H9 (cell line): ENCODE measurements at regions not wholly inside any gene's neighbourhood (a gene's known extent, or its start where the extent isn't known, plus 50 kb on each side); places are given as distances from the start of the nearest gene placed in this dataset.

ENCODE experiments used
- DNase-seq: peaks from one replicate; pipeline ENCODE4 v3.0.0-alpha.2; 2017
- H2AFZ ChIP-seq: one replicate; pipeline ENCODE4 v1.6.1; 2013; ENCODE audit warnings: mild to moderate bottlenecking, low read length, control low read depth, moderate library complexity
- H2AK5ac ChIP-seq: 2 replicates; pipeline ENCODE4 v1.6.1; 2013; ENCODE audit warnings: low read length, control low read depth, mixed read lengths; ENCODE audit not compliant: insufficient read length
- H2BK120ac ChIP-seq: one replicate; pipeline ENCODE4 v1.6.1; 2013; ENCODE audit warnings: low read depth, mild to moderate bottlenecking, low read length, control low read depth, inconsistent platforms; ENCODE audit not compliant: poor library complexity, severe bottlenecking
- H2BK12ac ChIP-seq: 2 replicates; pipeline ENCODE4 v1.6.1; 2013; ENCODE audit warnings: low read length, control low read depth, mixed read lengths, low read depth; ENCODE audit not compliant: insufficient read length
- H2BK15ac ChIP-seq: 2 replicates; pipeline ENCODE4 v1.6.1; 2013; ENCODE audit warnings: low read depth, low read length, control low read depth
- H2BK20ac ChIP-seq: one replicate; pipeline ENCODE4 v1.6.1; 2013; ENCODE audit warnings: low read depth, mild to moderate bottlenecking, low read length, control low read depth, inconsistent platforms; ENCODE audit not compliant: poor library complexity, severe bottlenecking
- H2BK5ac ChIP-seq: 2 replicates; pipeline ENCODE4 v1.6.1; 2013; ENCODE audit warnings: low read length, control low read depth, mixed read lengths; ENCODE audit not compliant: insufficient read length
- H3K14ac ChIP-seq: 2 replicates; pipeline ENCODE4 v1.6.1; 2013; ENCODE audit warnings: low read length, control low read depth; ENCODE audit not compliant: insufficient read depth
- H3K18ac ChIP-seq: 2 replicates; pipeline ENCODE4 v1.6.1; 2013; ENCODE audit warnings: low read depth, mild to moderate bottlenecking, mixed read lengths, low read length, control low read depth; ENCODE audit not compliant: insufficient read length
- H3K23ac ChIP-seq: 2 replicates; pipeline ENCODE4 v1.6.1; 2013; ENCODE audit warnings: low read length, control low read depth, mixed read lengths, low read depth; ENCODE audit not compliant: insufficient read length
- H3K23me2 ChIP-seq: 2 replicates; pipeline ENCODE4 v1.6.1; 2013; ENCODE audit warnings: low read depth, mild to moderate bottlenecking, mixed read lengths, low read length, control low read depth; ENCODE audit not compliant: insufficient read length, poor library complexity, severe bottlenecking
- H3K27ac ChIP-seq: 2 replicates; pipeline ENCODE4 v1.5.1; 2013; ENCODE audit warnings: low read length, control low read depth, mixed read lengths, low read depth; ENCODE audit not compliant: insufficient read length
- H3K27me3 ChIP-seq: 2 replicates; pipeline ENCODE4 v1.6.1; 2013; ENCODE audit warnings: low read length, control low read depth, inconsistent platforms; ENCODE audit not compliant: insufficient read depth
- H3K4ac ChIP-seq: 2 replicates; pipeline ENCODE4 v1.6.1; 2013; ENCODE audit warnings: low read depth, mild to moderate bottlenecking, control low read depth, inconsistent platforms, low read length, moderate library complexity
- H3K4me1 ChIP-seq: 2 replicates; pipeline ENCODE4 v1.6.1; 2013; ENCODE audit warnings: low read length, control low read depth, inconsistent platforms; ENCODE audit not compliant: insufficient read depth
- H3K4me2 ChIP-seq: 2 replicates; pipeline ENCODE4 v1.6.1; 2013; ENCODE audit warnings: low read length, control low read depth, mixed read lengths; ENCODE audit not compliant: insufficient read length, insufficient read depth
- H3K56ac ChIP-seq: 2 replicates; pipeline ENCODE4 v1.6.1; 2013; ENCODE audit warnings: low read depth, mild to moderate bottlenecking, mixed read lengths, low read length, control low read depth; ENCODE audit not compliant: insufficient read length
- H3K79me1 ChIP-seq: 2 replicates; pipeline ENCODE4 v1.6.1; 2013; ENCODE audit warnings: low read depth, mild to moderate bottlenecking, moderate library complexity, low read length, control low read depth, inconsistent platforms; ENCODE audit not compliant: insufficient read depth, poor library complexity, severe bottlenecking
- H3K79me2 ChIP-seq: 2 replicates; pipeline ENCODE4 v1.6.1; 2013; ENCODE audit warnings: low read length, control low read depth, inconsistent platforms; ENCODE audit not compliant: insufficient read depth
- H3K9ac ChIP-seq: 2 replicates; pipeline ENCODE4 v1.6.1; 2013; ENCODE audit warnings: low read length, control low read depth, mixed read lengths; ENCODE audit not compliant: insufficient read length; ENCODE audit errors: extremely low read depth
- H3K9me3 ChIP-seq: one replicate; pipeline ENCODE4 v1.6.1; 2013; ENCODE audit warnings: low read depth, low read length, inconsistent platforms; ENCODE audit not compliant: control insufficient read depth
- H3T11ph ChIP-seq: one replicate; pipeline ENCODE4 v1.6.1; 2013; ENCODE audit warnings: mild to moderate bottlenecking, low read length, control low read depth, inconsistent platforms
- H4K20me1 ChIP-seq: one replicate; pipeline ENCODE4 v1.6.1; 2013; ENCODE audit not compliant: control insufficient read depth, insufficient read length, insufficient read depth
- H4K5ac ChIP-seq: 2 replicates; pipeline ENCODE4 v1.6.1; 2013; ENCODE audit warnings: low read depth, mild to moderate bottlenecking, mixed read lengths, low read length, control low read depth; ENCODE audit not compliant: insufficient read length
- H4K8ac ChIP-seq: replicated peaks from 2 replicates; pipeline ENCODE4 v1.6.1; 2013; ENCODE audit warnings: low read length, control low read depth, mixed read lengths, low read depth; ENCODE audit not compliant: insufficient read length
- H4K91ac ChIP-seq: 2 replicates; pipeline ENCODE4 v1.6.1; 2013; ENCODE audit warnings: low read depth, mild to moderate bottlenecking, moderate library complexity, mixed read lengths, low read length, control low read depth; ENCODE audit not compliant: insufficient read length
- H3K27ac Mint-ChIP-seq, 3 experiments: 2 replicates in 2 of 3; 3 replicates in 1 of 3; pipeline ENCODE4 v1.8.0; 2020 to 2021; ENCODE audit warnings: mixed read lengths in 3 of 3, mild to moderate bottlenecking in 1 of 3, moderate library complexity in 1 of 3
- H3K27me3 Mint-ChIP-seq: 2 replicates; pipeline ENCODE4 v1.8.0; 2021; ENCODE audit warnings: low read depth, mild to moderate bottlenecking, moderate library complexity, mixed read lengths
- H3K36me3 Mint-ChIP-seq, 3 experiments: 2 replicates in 2 of 3; 3 replicates in 1 of 3; pipeline ENCODE4 v1.8.0; 2020 to 2021; ENCODE audit warnings: low read depth in 3 of 3, mixed read lengths in 3 of 3; ENCODE audit not compliant: insufficient read depth in 1 of 3
- H3K4me1 Mint-ChIP-seq, 2 experiments: 2 replicates each; pipeline ENCODE4 v1.8.0; 2020; ENCODE audit warnings: mixed read lengths in 2 of 2
- H3K4me3 Mint-ChIP-seq, 2 experiments: 2 replicates in 1 of 2; 3 replicates in 1 of 2; pipeline ENCODE4 v1.8.0; 2020 to 2021; ENCODE audit warnings: mild to moderate bottlenecking in 2 of 2, mixed read lengths in 2 of 2, moderate library complexity in 1 of 2
- H3K9me3 Mint-ChIP-seq, 2 experiments: 2 replicates in 1 of 2; 3 replicates in 1 of 2; pipeline ENCODE4 v1.8.0; 2020; ENCODE audit warnings: mild to moderate bottlenecking in 2 of 2, mixed read lengths in 2 of 2, moderate library complexity in 1 of 2
- TF ChIP-seq, protein P1 (sequence below): fragments of 200-600 bp; sonication (generic); conservative IDR thresholded peaks from 3 replicates; pipeline ENCODE4 v1.8.0; 2021; ENCODE audit warnings: antibody characterized with exemption, mild to moderate bottlenecking

DNA sequence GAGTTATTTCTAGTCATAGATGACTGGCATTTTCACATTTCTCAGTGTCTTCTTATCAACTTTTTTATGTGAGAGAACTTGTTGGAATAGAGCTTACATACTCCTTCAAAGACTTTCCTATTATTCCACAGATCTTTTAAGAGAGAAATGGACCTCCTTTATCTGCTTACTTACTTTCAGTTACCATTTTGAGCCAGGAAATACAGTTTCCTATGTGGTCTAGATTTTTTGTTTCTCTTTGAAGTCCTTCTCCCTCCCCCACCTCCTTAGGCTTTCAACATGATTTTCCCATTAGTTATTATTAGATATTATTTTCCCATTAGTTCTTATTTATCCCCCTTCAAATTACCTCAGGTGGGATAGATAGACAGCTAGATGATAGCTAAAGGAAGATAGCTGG, 289.1 kb upstream of the ITGA1 start:
- no peak for DNase-seq
- H3K56ac ChIP-seq = no peak overlapping the region
- no peak overlapping the region for H2BK5ac ChIP-seq
- H2BK120ac ChIP-seq = no peak overlapping the region
- H3K27ac Mint-ChIP-seq = no peak overlapping the region
- H2BK15ac ChIP-seq = no peak overlapping the region
- H3K27ac ChIP-seq = no peak overlapping the region
- no peaks in the 10 kb centered on the region for H3K9me3 Mint-ChIP-seq
- H3K4me2 ChIP-seq = no peak overlapping the region
- H3K14ac ChIP-seq = no peak overlapping the region
- no peak overlapping the region for H2AK5ac ChIP-seq
- H4K20me1 ChIP-seq = no peaks in the 10 kb centered on the region
- no peak overlapping the region for H4K5ac ChIP-seq
- H3K4me1 ChIP-seq = no peaks in the 10 kb centered on the region
- no peaks in the 10 kb centered on the region for H3K79me2 ChIP-seq
- H3K27me3 Mint-ChIP-seq = no peaks in the 10 kb centered on the region
- H3K18ac ChIP-seq = no peak overlapping the region
- H3K9ac ChIP-seq = no peak overlapping the region
- H3K36me3 Mint-ChIP-seq = no peaks in the 10 kb centered on the region
- no peaks in the 10 kb centered on the region for H3K9me3 ChIP-seq
- no peaks in the 10 kb centered on the region for H3K79me1 ChIP-seq
- H2BK20ac ChIP-seq = no peak overlapping the region
- H2AFZ ChIP-seq = no peak overlapping the region
- no peak overlapping the region for H3T11ph ChIP-seq
- H3K27me3 ChIP-seq = no peaks in the 10 kb centered on the region
- no peak overlapping the region for H3K23ac ChIP-seq
- H4K91ac ChIP-seq = no peak overlapping the region
- TF ChIP-seq, protein P1, sequence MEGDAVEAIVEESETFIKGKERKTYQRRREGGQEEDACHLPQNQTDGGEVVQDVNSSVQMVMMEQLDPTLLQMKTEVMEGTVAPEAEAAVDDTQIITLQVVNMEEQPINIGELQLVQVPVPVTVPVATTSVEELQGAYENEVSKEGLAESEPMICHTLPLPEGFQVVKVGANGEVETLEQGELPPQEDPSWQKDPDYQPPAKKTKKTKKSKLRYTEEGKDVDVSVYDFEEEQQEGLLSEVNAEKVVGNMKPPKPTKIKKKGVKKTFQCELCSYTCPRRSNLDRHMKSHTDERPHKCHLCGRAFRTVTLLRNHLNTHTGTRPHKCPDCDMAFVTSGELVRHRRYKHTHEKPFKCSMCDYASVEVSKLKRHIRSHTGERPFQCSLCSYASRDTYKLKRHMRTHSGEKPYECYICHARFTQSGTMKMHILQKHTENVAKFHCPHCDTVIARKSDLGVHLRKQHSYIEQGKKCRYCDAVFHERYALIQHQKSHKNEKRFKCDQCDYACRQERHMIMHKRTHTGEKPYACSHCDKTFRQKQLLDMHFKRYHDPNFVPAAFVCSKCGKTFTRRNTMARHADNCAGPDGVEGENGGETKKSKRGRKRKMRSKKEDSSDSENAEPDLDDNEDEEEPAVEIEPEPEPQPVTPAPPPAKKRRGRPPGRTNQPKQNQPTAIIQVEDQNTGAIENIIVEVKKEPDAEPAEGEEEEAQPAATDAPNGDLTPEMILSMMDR = no peak
- no peaks in the 10 kb centered on the region for H3K23me2 ChIP-seq
- H3K4me3 Mint-ChIP-seq = no peak overlapping the region
- H4K8ac ChIP-seq = no peak overlapping the region
- H3K4me1 Mint-ChIP-seq = no peaks in the 10 kb centered on the region
- no peak overlapping the region for H3K4ac ChIP-seq
- H2BK12ac ChIP-seq = no peak overlapping the region
